Activated B cell treated with CpG ODN at 0.5 μM for 24 hours (primary cell): ENCODE measurements at regions not wholly inside any gene's neighbourhood (a gene's known extent, or its start where the extent isn't known, plus 50 kb on each side); places are given as distances from the start of the nearest gene placed in this dataset.

Source experiments
- ATAC-seq: fragments of 200-7000 bp; cut with Tn5 transposase; one replicate; pipeline ENCODE4 v1.10.0; 2021; ENCODE audit warnings: low read depth, mild to moderate bottlenecking, moderate library complexity
- CTCF ChIA-PET: fragments of 350-600 bp; sonication (Branson Sonifier 250); formaldehyde crosslinking; loops from one replicate; lab custom pipeline; 2021; ENCODE audit warnings: antibody characterized with exemption; lab: Charles Lee
- POLR2A ChIA-PET: fragments of 350-600 bp; sonication (Branson Sonifier 250); formaldehyde crosslinking; loops from one replicate; lab custom pipeline; 2021; ENCODE audit warnings: antibody characterized with exemption; lab: Charles Lee
- DNase-seq: peaks from one replicate; pipeline ENCODE4 v3.0.0; 2022
- H3K27ac Mint-ChIP-seq: one replicate; pipeline ENCODE4 v1.8.0; 2020; ENCODE audit warnings: mixed read lengths
- H3K27me3 Mint-ChIP-seq: one replicate; pipeline ENCODE4 v1.8.0; 2021; ENCODE audit warnings: mixed read lengths
- H3K36me3 Mint-ChIP-seq: one replicate; pipeline ENCODE4 v1.8.0; 2021; ENCODE audit warnings: low read depth, mixed read lengths
- H3K4me1 Mint-ChIP-seq: one replicate; pipeline ENCODE4 v1.8.0; 2021; ENCODE audit warnings: mixed read lengths
- H3K4me3 Mint-ChIP-seq: one replicate; pipeline ENCODE4 v1.8.0; 2020; ENCODE audit warnings: mild to moderate bottlenecking, mixed read lengths
- H3K9me3 Mint-ChIP-seq: one replicate; pipeline ENCODE4 v1.8.0; 2020; ENCODE audit warnings: mixed read lengths
- intact Hi-C: fragments of 100-400 bp; cut with micrococcal nuclease; formaldehyde crosslinking; loops from one replicate; pipeline ENCODE4 v1.15.1; 2024
- TF ChIP-seq, protein P1 (sequence below): fragments of 200-600 bp; IDR thresholded peaks from one replicate; pipeline ENCODE4 v1.8.0; 2022; ENCODE audit warnings: antibody characterized with exemption, mild to moderate bottlenecking

- H3K4me3 Mint-ChIP-seq: peak overlapping the region; percentile 78
These were observed 210.0 kb upstream of the KLF14 start for GRCh38 chr7:130943981-130944380.

DNA sequence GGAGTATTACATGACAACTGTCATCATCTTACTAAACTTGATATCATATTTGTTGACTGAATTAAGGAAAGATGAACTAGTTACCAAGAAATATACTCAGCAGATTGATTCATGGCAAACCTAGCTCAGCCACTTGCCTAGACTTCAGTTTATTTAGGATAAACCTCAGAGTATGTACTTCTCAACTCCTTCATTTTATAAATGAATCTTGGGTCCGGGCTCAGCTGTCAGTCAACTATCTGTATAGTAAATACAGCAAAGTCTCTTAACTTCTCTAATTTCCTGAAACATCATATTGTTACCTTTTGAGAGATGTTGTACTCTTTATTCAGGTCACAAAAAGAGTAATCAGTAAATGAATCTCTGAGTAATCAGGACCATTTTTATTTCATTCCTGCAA, 211.0 kb upstream of the KLF14 start:
- no peaks in the 10 kb centered on the region for H3K27me3 Mint-ChIP-seq
- DNase-seq (no peak), ATAC-seq (no peak)
- H3K9me3 Mint-ChIP-seq: no peaks in the 10 kb centered on the region
- peak overlapping the region; percentile 63 for H3K4me3 Mint-ChIP-seq
- TF ChIP-seq, protein P1, sequence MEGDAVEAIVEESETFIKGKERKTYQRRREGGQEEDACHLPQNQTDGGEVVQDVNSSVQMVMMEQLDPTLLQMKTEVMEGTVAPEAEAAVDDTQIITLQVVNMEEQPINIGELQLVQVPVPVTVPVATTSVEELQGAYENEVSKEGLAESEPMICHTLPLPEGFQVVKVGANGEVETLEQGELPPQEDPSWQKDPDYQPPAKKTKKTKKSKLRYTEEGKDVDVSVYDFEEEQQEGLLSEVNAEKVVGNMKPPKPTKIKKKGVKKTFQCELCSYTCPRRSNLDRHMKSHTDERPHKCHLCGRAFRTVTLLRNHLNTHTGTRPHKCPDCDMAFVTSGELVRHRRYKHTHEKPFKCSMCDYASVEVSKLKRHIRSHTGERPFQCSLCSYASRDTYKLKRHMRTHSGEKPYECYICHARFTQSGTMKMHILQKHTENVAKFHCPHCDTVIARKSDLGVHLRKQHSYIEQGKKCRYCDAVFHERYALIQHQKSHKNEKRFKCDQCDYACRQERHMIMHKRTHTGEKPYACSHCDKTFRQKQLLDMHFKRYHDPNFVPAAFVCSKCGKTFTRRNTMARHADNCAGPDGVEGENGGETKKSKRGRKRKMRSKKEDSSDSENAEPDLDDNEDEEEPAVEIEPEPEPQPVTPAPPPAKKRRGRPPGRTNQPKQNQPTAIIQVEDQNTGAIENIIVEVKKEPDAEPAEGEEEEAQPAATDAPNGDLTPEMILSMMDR: no peak
- peaks cover 78% of the 10 kb centered on the region for H3K36me3 Mint-ChIP-seq
- intact Hi-C loops: loop anchor here (5.0 kb wide), 1 partner anchor 162 kb away; no protein-coding TSS in a partner anchor
- H3K27ac Mint-ChIP-seq: peak overlapping the region; percentile 89
- peaks cover 83% of the 10 kb centered on the region for H3K4me1 Mint-ChIP-seq
- ChIA-PET CTCF (interaction anchor here (0.7 to 1.9 kb wide), 4 partner anchors 12 to 96 kb away, joined by 3 to 8 read pairs (median 3); no protein-coding TSS in a partner anchor), POLR2A (interaction anchor here (0.6 to 7.8 kb wide), 5 partner anchors 13 to 75 kb away, joined by 3 to 117 read pairs (median 6); no protein-coding TSS in a partner anchor)

More at GRCh38 chr7:130943981-130944380, 210.0 kb upstream of the KLF14 start:
- Mint-ChIP-seq H3K27me3 (no peaks in the 10 kb centered on the region), H3K27ac (peak overlapping the region; percentile 84), H3K36me3 (peaks cover 82% of the 10 kb centered on the region), H3K9me3 (no peaks in the 10 kb centered on the region), H3K4me1 (peaks cover 92% of the 10 kb centered on the region)
- POLR2A ChIA-PET: interaction anchor here (0.5 to 7.8 kb wide), 6 partner anchors 14 to 92 kb away, joined by 3 to 117 read pairs (median 4); no protein-coding TSS in a partner anchor
- intact Hi-C loops: loop anchor here (1.0 to 5.0 kb wide), 7 partner anchors 14 to 163 kb away; no protein-coding TSS in a partner anchor
- ATAC-seq (no peak), DNase-seq (no peak)
- TF ChIP-seq, protein P1: no peak
- CTCF ChIA-PET: interaction anchor here (1.0 to 1.9 kb wide), 4 partner anchors 13 to 97 kb away, joined by 3 to 8 read pairs (median 6); no protein-coding TSS in a partner anchor

DNA sequence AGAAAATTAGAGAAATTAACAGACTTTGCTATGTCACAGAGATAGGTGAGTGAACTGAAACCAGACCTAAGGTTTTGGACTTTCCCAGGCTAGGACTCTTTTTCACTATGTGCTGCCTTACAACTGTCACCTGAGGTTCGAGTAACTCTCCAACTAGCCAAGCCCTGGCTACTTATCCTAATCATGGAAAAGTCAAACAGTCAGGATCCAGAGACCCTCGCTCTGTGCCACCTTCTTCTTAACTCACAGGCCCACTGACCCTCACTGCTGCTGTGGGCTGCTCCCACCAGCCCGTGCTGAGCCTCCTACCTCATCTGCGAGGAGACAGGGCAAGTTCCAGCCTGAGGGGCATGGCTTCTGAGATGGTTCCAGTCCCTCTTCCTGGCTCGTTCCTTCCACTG, 211.4 kb upstream of the KLF14 start:
- intact Hi-C loops: no loop called here
- Mint-ChIP-seq H3K9me3 (no peaks in the 10 kb centered on the region), H3K27ac (peak overlapping the region; percentile 89), H3K36me3 (peaks cover 73% of the 10 kb centered on the region), H3K4me1 (peaks cover 79% of the 10 kb centered on the region), H3K4me3 (peak overlapping the region; percentile 63), H3K27me3 (no peaks in the 10 kb centered on the region)
- ChIA-PET CTCF (interaction anchor here (0.7 to 2.1 kb wide), 6 partner anchors 12 to 95 kb away, joined by 3 to 15 read pairs (median 4); no protein-coding TSS in a partner anchor), POLR2A (interaction anchor here (0.6 to 7.8 kb wide), 3 partner anchors 13 to 32 kb away, joined by 4 to 117 read pairs (median 6); no protein-coding TSS in a partner anchor)
- no peak for DNase-seq
- TF ChIP-seq, protein P1: no peak
- peak; percentile 56 for ATAC-seq

DNA sequence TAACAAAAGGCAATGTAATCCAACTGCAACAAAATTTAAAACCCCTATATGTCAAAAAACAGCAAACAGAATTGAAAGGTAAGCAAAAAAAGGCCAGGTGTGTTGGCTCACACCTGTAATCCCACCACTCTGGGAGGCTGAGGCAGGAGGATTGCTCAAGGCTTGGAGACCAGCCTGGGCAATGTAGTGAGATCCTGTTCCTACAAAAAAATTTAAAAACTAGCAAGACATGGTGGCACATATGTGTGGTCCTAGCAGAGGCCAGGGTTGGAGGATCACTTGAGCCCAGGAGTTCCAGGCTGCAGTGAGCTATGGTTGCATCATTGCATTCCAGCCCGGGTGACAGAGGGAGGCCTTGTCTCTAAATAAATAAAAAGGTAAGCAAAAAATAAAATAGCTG, 212.1 kb upstream of the KLF14 start:
- H3K9me3 Mint-ChIP-seq: no peaks in the 10 kb centered on the region
- TF ChIP-seq, protein P1: no peak
- no peak overlapping the region for H3K4me3 Mint-ChIP-seq
- peaks cover 67% of the 10 kb centered on the region for H3K36me3 Mint-ChIP-seq
- ATAC-seq: no peak
- DNase-seq: no peak
- intact Hi-C loops: no loop called here
- H3K27ac Mint-ChIP-seq: peak overlapping the region; percentile 89
- H3K27me3 Mint-ChIP-seq: no peaks in the 10 kb centered on the region
- ChIA-PET CTCF (interaction anchor here (1.2 to 2.1 kb wide), 3 partner anchors 11 to 49 kb away, joined by 3 to 15 read pairs (median 4); no protein-coding TSS in a partner anchor), POLR2A (interaction anchor here (0.6 to 7.8 kb wide), 2 partner anchors 12 to 33 kb away, joined by 4 to 117 read pairs; no protein-coding TSS in a partner anchor)
- peaks cover 73% of the 10 kb centered on the region for H3K4me1 Mint-ChIP-seq
